ENCODE measurements at regions not wholly inside any gene's neighbourhood (a gene's known extent, or its start where the extent isn't known, plus 50 kb on each side); places are given as distances from the start of the nearest gene placed in this dataset.
A peak's percentile ranks its signal among the peaks of the same experiment; 100 is the strongest.

DNA sequence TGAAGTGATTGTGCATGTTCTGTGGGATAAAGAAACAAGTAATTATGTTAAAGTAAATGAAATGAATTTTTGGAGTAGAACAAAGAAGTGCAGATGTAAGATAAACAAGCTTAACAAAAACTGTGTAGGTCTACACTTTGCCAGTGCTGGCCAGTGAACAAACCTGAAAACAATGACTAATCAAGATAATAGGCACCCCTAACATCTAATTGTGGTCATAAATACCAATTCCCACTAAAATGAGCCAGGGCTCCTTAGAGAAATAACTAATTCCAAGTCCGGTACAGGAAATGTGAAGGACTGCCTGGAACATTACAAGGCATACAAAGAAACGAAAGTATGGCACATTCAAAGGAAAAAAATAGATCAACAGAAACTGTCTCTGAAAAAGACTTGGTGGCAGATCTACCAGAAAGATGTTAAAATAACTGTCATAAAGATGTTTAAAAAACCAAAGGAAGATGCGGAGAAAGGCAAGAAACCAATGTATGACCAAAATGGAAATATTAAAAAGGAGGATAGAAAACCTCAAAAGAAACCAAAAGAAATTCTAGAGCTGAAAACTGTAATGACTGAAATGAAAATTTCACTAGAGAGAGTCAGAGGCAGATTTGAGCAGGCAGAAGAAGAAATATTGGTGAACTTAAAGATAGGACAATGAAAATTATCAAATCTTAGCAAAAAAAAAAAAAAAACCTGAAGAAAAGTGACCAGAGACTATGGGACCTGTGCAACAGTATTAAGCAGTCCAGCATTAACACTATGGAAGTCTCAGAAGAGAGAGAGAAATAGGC is 94.7 kb upstream of the SLC66A3 start:
- Mint-ChIP-seq H3K36me3 (ENCODE audit: insufficient read depth) (peaks cover 1% of the 10 kb centered on the region), H3K27ac (ENCODE audit: low read depth) (no peak overlapping the region), H3K4me1 (no peaks in the 10 kb centered on the region), H3K4me3 (no peak overlapping the region), H3K27me3 (peaks cover 78% of the 10 kb centered on the region), H3K9me3 (peaks cover 13% of the 10 kb centered on the region)
- DNase-seq (ENCODE audit: low spot score in 2 of 2) (no peak), ATAC-seq (replicated peaks; ENCODE audit: extremely low read depth, poor library complexity, severe bottlenecking) (no peak)

DNA sequence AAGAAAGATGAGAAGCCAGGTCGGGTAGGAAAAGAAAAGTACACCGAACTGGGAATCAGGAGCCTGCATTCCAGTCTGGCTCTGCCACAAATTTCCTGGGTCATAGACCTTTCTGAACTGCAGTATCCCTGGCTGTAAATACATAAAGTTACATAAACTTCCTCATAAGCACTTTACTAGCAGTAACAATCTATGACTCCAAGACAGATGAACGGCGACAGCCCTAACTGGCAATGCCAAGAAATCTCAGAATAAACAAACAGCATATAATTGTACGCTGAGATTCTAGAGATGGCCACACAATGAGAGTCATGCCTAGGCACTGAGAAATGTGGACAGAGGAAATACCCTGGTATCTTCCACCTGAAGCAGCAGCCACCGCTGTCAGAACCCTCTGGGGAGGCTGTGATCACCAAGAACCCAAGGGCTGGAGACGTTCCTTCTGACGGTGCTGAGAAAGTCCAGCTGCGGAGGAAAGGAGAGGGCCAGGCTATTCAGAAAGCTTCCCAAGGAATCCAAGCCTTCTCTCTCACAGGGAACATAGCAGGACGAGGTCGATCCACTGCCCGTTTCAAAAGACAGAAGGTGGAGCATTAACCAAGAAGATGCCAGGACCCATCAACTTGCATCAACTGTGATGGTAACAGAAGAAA is 89.3 kb upstream of the SLC66A3 start:
- ATAC-seq (replicated peaks; ENCODE audit: extremely low read depth, poor library complexity, severe bottlenecking), result no peak
- Mint-ChIP-seq H3K4me3 (no peak overlapping the region), H3K27ac (ENCODE audit: low read depth) (no peak overlapping the region), H3K4me1 (no peaks in the 10 kb centered on the region), H3K27me3 (peaks cover 60% of the 10 kb centered on the region), H3K36me3 (ENCODE audit: insufficient read depth) (peaks cover 4% of the 10 kb centered on the region), H3K9me3 (peaks cover 7% of the 10 kb centered on the region)
- no peak for DNase-seq (ENCODE audit: low spot score in 2 of 2)

DNA sequence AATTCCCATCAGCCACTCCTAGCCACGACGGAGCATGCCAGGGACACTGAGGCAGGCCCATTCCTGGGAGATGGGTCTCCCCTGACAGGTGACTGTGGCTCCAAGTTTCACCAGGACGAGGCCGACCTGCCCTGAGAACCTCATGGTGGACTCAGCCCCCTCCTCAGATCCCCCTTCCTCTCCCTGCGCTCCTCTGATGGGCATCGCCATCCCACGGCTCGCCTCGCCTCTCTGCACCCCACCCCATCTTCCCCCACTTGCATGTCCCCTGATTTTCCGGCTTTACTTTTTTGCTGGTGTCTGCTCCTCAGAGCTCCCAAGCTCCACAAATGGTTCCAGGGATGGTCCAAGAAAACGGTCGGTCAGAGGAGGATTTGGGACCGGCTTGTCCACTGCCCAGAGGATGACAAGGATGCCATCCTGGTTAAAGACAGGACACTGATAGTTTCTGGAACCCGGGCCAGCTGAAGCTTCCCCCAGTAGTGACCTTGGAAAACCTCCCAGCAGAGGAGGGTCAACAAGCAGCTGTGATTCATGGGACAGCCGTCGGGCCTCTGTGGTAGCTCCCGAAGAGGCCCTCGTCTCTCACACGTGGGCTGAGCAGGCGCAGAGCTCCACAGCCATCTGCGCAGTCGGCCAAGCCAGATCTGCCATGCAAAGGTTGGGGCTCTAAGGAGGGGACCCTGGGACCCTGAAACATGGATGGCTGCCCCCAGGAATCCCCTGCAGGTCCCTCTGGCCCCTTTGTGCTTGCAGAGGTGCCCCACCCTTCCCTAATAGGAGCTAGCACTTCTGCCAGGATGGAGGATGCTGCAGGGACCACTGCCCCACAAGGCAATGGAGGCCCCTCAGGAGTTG is 87.8 kb upstream of the SLC66A3 start:
- peaks cover 57% of the 10 kb centered on the region for H3K27me3 Mint-ChIP-seq

DNA sequence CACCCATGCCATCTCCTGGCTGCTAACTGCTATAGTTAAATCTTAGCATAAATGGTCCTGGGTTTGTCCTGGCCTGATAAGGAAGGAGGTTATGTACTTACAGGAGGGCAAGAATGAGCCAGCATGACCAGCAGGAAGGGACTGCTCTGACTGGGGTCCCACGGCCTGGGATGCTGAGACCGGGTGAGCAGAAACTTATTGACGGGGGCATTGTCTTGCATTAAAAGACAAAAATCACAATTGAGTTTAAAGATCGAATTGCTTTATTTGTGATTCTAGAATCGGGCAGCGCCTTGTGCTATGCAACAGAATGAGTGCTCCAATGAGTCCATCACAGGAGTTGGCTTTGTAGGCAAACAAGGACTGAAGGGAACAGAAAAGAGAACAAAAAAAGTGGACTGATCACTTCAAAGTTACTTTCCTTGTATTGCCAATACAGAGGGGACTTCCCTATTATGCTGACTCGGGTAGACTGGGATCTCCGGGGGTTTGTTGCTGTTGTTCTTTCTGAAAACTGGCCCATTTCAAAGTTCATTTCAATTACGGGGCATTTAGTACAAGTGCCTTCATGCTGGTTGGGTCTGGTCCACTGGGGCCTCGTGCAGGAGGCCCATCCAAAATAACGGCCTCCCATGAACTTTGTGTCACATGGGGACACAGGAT is 87.1 kb upstream of the SLC66A3 start:
- Mint-ChIP-seq H3K4me1 (no peaks in the 10 kb centered on the region), H3K4me3 (no peak overlapping the region), H3K36me3 (ENCODE audit: insufficient read depth) (peaks cover 4% of the 10 kb centered on the region), H3K9me3 (peaks cover 2% of the 10 kb centered on the region), H3K27ac (ENCODE audit: low read depth) (no peak overlapping the region), H3K27me3 (peaks cover 56% of the 10 kb centered on the region)
- ATAC-seq (replicated peaks; ENCODE audit: extremely low read depth, poor library complexity, severe bottlenecking) (no peak), DNase-seq (ENCODE audit: low spot score in 2 of 2) (no peak)

More for the DNA sequence above, 87.8 kb upstream of the SLC66A3 start:
- no peak for ATAC-seq (replicated peaks; ENCODE audit: extremely low read depth, poor library complexity, severe bottlenecking)
- Mint-ChIP-seq H3K4me1 (no peaks in the 10 kb centered on the region), H3K36me3 (ENCODE audit: insufficient read depth) (peaks cover 4% of the 10 kb centered on the region), H3K9me3 (peaks cover 4% of the 10 kb centered on the region), H3K4me3 (no peak overlapping the region), H3K27ac (ENCODE audit: low read depth) (no peak overlapping the region)
- DNase-seq (ENCODE audit: low spot score in 2 of 2), result no peak

DNA sequence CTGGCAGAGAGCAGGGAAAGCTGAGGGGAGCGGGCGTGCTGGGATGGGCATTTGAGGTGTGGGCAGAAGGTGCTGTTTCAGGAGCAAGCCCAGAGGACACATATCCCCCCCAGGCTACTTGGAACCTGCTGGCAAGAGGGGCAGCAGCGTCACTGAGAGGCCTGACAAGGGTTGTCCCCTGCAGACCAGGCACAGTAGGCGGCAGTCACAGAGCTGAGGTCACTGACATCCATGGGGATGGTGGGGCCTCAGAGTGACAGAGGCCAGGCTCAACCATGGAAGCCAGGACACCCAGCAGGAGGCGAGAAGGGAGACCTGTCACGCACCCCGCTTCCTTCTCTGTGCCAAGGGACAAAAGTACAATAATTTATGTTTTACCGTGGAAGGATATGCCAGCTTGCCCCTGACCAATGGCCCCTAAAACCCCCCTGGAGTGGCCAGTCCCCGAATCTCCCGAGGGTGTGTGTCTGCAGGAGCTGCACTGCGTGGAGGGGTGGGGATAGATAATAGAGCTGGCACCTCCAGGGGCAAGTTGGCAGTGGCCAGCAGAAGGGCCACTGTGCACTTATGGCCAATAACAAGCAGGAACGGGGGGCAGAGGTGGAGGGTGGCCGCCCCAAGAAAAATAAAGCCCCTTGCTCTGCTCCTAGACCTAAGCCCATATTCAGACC is 86.3 kb upstream of the SLC66A3 start:
- H3K9me3 Mint-ChIP-seq, result no peaks in the 10 kb centered on the region
- no peak overlapping the region for H3K27ac Mint-ChIP-seq (ENCODE audit: low read depth)
- H3K4me1 Mint-ChIP-seq, result no peaks in the 10 kb centered on the region
- H3K36me3 Mint-ChIP-seq (ENCODE audit: insufficient read depth), result peaks cover 4% of the 10 kb centered on the region
- ATAC-seq (replicated peaks; ENCODE audit: extremely low read depth, poor library complexity, severe bottlenecking) (no peak), DNase-seq (ENCODE audit: low spot score in 2 of 2) (no peak)
- H3K27me3 Mint-ChIP-seq, result peaks cover 52% of the 10 kb centered on the region
- H3K4me3 Mint-ChIP-seq, result no peak overlapping the region

DNA sequence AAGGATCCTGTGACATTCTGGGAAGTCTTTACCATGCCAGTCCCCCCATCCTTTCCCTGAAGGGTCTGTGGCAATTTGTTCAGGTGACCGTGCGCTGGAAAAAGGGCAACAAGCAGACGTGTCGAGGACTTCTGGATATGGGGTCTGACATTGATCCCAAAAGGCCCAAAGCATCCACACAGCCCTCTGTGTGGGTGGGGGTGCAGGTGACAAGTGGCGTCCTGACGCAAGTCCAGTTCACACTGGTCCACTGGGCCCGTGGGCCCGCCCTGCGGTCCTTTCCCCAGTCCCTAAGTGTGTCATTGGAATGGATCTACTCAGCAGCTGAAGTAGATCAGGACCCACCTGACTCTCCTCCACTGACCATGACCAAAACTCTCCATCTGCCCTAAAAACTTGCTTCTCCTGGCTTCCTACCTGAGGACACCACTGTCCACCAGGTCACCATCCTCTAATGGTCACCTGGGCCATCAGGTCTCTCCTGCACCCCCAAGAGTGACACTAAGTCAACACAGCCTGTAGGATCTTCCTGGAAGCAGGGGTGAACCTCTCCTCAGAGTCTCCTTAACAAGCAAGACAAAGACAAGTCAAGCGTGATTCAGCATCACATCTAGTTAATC is 85.6 kb upstream of the SLC66A3 start:
- Mint-ChIP-seq H3K36me3 (ENCODE audit: insufficient read depth) (peaks cover 4% of the 10 kb centered on the region), H3K9me3 (no peaks in the 10 kb centered on the region), H3K4me3 (no peak overlapping the region), H3K4me1 (no peaks in the 10 kb centered on the region), H3K27me3 (peaks cover 47% of the 10 kb centered on the region), H3K27ac (ENCODE audit: low read depth) (no peak overlapping the region)
- ATAC-seq (replicated peaks; ENCODE audit: extremely low read depth, poor library complexity, severe bottlenecking) (no peak), DNase-seq (ENCODE audit: low spot score in 2 of 2) (no peak)

DNA sequence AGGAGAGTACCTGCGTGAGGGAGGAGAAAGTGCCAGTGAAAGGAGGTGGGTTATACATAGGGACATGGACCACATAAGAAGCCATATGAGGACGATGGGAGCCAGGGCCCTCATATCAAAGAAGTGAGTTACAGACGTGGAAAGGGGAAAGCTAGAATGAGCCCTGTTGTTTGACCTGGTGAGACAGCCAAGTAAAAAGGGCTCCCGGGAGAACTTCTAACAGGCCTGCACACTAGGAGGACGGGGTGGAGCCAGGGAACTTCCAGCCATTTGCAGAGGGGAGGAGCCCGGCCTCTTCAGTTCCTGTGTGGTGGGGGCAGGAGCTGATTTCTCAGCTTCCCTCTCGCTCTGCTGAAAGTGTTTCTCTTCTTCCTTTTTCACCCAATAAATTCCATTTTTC is 84.1 kb upstream of the SLC66A3 start:
- DNase-seq (ENCODE audit: low spot score in 2 of 2), result no peak
- Mint-ChIP-seq H3K27me3 (peaks cover 31% of the 10 kb centered on the region), H3K4me1 (no peaks in the 10 kb centered on the region), H3K27ac (ENCODE audit: low read depth) (no peak overlapping the region), H3K9me3 (no peaks in the 10 kb centered on the region), H3K36me3 (ENCODE audit: insufficient read depth) (peaks cover 2% of the 10 kb centered on the region), H3K4me3 (no peak overlapping the region)
- ATAC-seq (replicated peaks; ENCODE audit: extremely low read depth, poor library complexity, severe bottlenecking), result no peak

DNA sequence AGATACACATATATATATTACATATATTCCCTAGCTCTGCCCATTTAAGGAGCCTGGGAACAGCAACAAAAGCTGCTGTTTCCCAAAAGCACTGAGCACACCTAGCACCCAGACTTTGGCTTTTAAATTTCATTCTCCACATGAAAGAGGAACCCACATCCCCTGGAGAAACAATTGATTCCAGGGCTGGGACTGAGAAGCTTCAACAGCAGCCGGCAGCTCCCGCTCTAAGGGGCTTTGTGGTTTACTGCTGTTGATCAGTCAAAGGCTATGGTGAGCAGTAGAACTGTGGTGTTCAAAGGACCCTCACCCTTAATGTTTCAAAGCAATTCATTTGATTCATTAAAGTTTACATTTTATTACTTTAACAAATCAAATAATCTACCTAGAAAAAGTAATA is 83.3 kb upstream of the SLC66A3 start:
- ATAC-seq (replicated peaks; ENCODE audit: extremely low read depth, poor library complexity, severe bottlenecking) (no peak), DNase-seq (ENCODE audit: low spot score in 2 of 2) (no peak)
- H3K27ac Mint-ChIP-seq (ENCODE audit: low read depth), result no peak overlapping the region
- peaks cover 2% of the 10 kb centered on the region for H3K36me3 Mint-ChIP-seq (ENCODE audit: insufficient read depth)
- H3K9me3 Mint-ChIP-seq, result no peaks in the 10 kb centered on the region
- H3K4me3 Mint-ChIP-seq, result no peak overlapping the region
- H3K27me3 Mint-ChIP-seq, result peaks cover 29% of the 10 kb centered on the region
- H3K4me1 Mint-ChIP-seq, result no peaks in the 10 kb centered on the region

DNA sequence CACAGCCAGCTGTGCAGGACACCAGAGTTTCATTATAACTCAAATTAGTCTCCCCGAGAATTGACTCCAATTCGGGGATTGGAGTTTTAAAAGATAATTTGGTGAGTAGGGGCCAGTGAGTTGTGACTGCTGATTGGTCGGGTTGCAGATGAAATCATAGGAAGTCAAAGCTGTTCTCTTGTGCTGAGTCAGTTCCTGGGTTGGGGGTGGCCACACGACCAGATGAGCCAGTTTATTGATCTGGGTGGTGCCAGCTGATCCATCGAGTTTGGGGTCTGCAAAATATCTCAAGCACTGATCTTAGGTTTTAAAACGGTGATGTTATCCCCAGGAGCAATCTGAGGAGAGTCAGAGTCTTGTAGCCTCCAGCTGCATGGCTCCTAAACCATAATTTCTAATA is 82.7 kb upstream of the SLC66A3 start:
- ATAC-seq (replicated peaks; ENCODE audit: extremely low read depth, poor library complexity, severe bottlenecking), result no peak
- peaks cover 2% of the 10 kb centered on the region for H3K36me3 Mint-ChIP-seq (ENCODE audit: insufficient read depth)
- H3K27me3 Mint-ChIP-seq, result peaks cover 23% of the 10 kb centered on the region
- H3K27ac Mint-ChIP-seq (ENCODE audit: low read depth), result no peak overlapping the region
- no peaks in the 10 kb centered on the region for H3K4me1 Mint-ChIP-seq
- H3K4me3 Mint-ChIP-seq, result no peak overlapping the region
- no peaks in the 10 kb centered on the region for H3K9me3 Mint-ChIP-seq
- DNase-seq (ENCODE audit: low spot score in 2 of 2), result no peak

DNA sequence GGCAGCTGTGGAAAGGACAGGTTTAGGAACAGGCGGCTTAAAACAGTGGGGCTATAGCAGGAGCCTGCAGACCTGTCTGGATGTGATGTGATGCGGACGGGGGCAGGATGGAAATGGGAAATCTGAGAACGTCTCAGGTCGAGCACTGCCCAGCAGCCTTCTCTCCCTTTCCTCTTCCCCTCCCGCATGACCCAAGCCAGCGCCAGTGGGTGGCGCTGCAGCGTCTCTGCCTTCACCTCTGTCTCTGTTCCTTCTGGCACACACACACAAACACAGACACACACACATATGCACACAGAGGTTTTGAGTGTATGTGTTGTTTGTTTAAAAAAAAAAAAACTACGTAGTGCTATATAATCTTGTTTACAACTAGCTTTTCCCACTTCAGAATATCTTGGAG is 82.0 kb upstream of the SLC66A3 start:
- peaks cover 2% of the 10 kb centered on the region for H3K36me3 Mint-ChIP-seq (ENCODE audit: insufficient read depth)
- H3K27me3 Mint-ChIP-seq, result peaks cover 23% of the 10 kb centered on the region
- no peak overlapping the region for H3K4me3 Mint-ChIP-seq
- no peak for ATAC-seq (replicated peaks; ENCODE audit: extremely low read depth, poor library complexity, severe bottlenecking)
- no peak overlapping the region for H3K27ac Mint-ChIP-seq (ENCODE audit: low read depth)
- no peaks in the 10 kb centered on the region for H3K4me1 Mint-ChIP-seq
- DNase-seq (ENCODE audit: low spot score in 2 of 2), result peak in 1 of 2 donors; percentile 2
- no peaks in the 10 kb centered on the region for H3K9me3 Mint-ChIP-seq

DNA sequence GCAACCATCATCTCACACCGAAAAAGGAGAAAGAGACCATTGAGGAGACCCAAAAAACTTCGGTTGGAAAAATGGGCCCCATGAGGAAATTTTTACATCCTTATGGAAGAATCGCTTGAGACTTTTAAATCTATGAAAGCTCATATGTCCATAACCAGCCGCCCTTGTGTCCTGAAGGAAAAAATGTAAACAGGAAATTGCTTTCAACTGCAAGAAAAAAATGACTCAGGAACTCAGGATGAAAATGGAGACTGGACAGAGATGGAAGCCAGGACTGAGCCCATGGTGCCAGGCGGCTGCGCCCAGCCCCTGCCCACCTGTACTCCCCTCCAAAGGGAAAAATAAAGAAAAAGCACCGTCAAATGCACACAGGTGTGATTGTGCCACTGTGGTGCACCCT is 81.5 kb upstream of the SLC66A3 start:
- H3K36me3 Mint-ChIP-seq (ENCODE audit: insufficient read depth), result no peaks in the 10 kb centered on the region
- no peak for DNase-seq (ENCODE audit: low spot score in 2 of 2)

More for the DNA sequence above, 81.5 kb upstream of the SLC66A3 start:
- Mint-ChIP-seq H3K4me1 (no peaks in the 10 kb centered on the region), H3K27me3 (peaks cover 20% of the 10 kb centered on the region), H3K9me3 (no peaks in the 10 kb centered on the region), H3K4me3 (no peak overlapping the region), H3K27ac (ENCODE audit: low read depth) (no peak overlapping the region)
- no peak for ATAC-seq (replicated peaks; ENCODE audit: extremely low read depth, poor library complexity, severe bottlenecking)

Measured in central memory CD8-positive, alpha-beta T cell (primary cell).